ENCODE measurements at regions not wholly inside any gene's neighbourhood (a gene's known extent, or its start where the extent isn't known, plus 50 kb on each side); places are given as distances from the start of the nearest gene placed in this dataset.

DNA sequence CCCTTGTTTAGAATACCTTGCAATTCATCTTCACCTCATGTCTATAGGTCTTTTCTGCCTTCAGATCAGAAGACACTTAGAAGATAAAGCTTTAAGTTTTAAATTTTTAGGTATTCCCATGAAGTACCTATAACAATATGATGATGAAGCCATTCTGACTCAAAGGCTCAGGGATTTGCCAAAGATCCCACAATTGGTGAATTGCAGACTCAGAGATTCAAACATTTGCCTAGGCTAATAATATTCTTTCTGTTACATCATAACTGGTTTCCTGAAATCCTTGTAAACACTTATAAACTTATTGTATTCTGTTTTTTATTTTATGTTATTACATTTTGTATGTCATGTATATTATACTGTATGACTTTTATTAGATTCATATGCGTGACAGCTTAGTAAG, 62.8 kb upstream of the ZFAND5 start:
- TF ChIP-seq RXRA (IDR thresholded peaks at IDR 0.05; ENCODE audit: borderline replicate concordance, low read depth) (no peak), CHD2 (IDR thresholded peaks at IDR 0.05; ENCODE audit: low read length, partially characterized antibody) (no peak), EZH2phosphoT487 (IDR thresholded peaks at IDR 0.05; ENCODE audit: borderline replicate concordance, low read depth) (no peak), TCF12 (IDR thresholded peaks at IDR 0.05) (no peak), GABPA (IDR thresholded peaks at IDR 0.05; ENCODE audit: low read depth) (no peak), MXI1 (IDR thresholded peaks at IDR 0.05; ENCODE audit: low read depth, low read length) (no peak)
- TF ChIP-seq, protein P1, sequence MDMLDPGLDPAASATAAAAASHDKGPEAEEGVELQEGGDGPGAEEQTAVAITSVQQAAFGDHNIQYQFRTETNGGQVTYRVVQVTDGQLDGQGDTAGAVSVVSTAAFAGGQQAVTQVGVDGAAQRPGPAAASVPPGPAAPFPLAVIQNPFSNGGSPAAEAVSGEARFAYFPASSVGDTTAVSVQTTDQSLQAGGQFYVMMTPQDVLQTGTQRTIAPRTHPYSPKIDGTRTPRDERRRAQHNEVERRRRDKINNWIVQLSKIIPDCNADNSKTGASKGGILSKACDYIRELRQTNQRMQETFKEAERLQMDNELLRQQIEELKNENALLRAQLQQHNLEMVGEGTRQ (IDR thresholded peaks at IDR 0.05; ENCODE audit: borderline replicate concordance, low read depth, low read length): no peak
- TF ChIP-seq, protein P2, sequence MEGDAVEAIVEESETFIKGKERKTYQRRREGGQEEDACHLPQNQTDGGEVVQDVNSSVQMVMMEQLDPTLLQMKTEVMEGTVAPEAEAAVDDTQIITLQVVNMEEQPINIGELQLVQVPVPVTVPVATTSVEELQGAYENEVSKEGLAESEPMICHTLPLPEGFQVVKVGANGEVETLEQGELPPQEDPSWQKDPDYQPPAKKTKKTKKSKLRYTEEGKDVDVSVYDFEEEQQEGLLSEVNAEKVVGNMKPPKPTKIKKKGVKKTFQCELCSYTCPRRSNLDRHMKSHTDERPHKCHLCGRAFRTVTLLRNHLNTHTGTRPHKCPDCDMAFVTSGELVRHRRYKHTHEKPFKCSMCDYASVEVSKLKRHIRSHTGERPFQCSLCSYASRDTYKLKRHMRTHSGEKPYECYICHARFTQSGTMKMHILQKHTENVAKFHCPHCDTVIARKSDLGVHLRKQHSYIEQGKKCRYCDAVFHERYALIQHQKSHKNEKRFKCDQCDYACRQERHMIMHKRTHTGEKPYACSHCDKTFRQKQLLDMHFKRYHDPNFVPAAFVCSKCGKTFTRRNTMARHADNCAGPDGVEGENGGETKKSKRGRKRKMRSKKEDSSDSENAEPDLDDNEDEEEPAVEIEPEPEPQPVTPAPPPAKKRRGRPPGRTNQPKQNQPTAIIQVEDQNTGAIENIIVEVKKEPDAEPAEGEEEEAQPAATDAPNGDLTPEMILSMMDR (IDR thresholded peaks at IDR 0.05): no peak
